ENCODE measurements at regions not wholly inside any gene's neighbourhood (a gene's known extent, or its start where the extent isn't known, plus 50 kb on each side); places are given as distances from the start of the nearest gene placed in this dataset.

DNA sequence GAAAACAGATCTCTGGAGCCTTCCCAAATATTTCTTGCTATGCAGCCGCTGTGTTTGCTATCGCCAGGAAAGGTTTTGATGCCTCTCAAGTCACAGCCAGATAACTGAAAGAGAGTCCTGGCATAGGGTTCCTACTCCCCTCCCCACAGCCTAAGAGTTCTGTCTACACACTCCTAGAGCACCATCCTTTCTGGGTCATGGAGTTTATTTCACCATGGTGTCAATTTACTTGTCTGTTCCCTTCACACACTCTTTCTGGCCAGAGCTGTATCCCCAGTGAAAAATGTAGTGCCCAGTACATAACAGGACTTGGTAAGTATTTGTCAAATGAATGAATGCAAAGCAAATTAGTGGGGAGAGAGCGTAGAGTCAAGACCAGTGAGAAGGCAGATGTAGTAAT, 185.3 kb downstream of the HAUS1 start:
- no peaks in the 10 kb centered on the region for H3K9me3 ChIP-seq (ENCODE audit: low read depth)
- H3K36me3 ChIP-seq (replicated peaks; ENCODE audit: insufficient read depth, low read depth): no peaks in the 10 kb centered on the region
- no peak overlapping the region for H3K4me2 ChIP-seq
- H3K79me2 ChIP-seq: no peaks in the 10 kb centered on the region
- H4K20me1 ChIP-seq (ENCODE audit: insufficient read depth, poor library complexity, severe bottlenecking): no peaks in the 10 kb centered on the region
- DNase-seq (ENCODE audit: low spot score): no peak
- no peak overlapping the region for H3K27ac ChIP-seq
- H3K4me3 ChIP-seq: no peak overlapping the region
- no peaks in the 10 kb centered on the region for H3K9me2 ChIP-seq (replicated peaks; ENCODE audit: insufficient read depth)
- 86% methylated on average over 3 of the region's 3 CpGs for WGBS (ENCODE audit: low lambda C conversion rate, missing lambda C conversion rate)
- TF ChIP-seq EZH2phosphoT487 (IDR thresholded peaks at IDR 0.05; ENCODE audit: low read depth, severe bottlenecking, unreplicated experiment) (no peak), EZH2 (IDR thresholded peaks at IDR 0.05; ENCODE audit: borderline replicate concordance) (no peak)
- TF ChIP-seq, protein P1, sequence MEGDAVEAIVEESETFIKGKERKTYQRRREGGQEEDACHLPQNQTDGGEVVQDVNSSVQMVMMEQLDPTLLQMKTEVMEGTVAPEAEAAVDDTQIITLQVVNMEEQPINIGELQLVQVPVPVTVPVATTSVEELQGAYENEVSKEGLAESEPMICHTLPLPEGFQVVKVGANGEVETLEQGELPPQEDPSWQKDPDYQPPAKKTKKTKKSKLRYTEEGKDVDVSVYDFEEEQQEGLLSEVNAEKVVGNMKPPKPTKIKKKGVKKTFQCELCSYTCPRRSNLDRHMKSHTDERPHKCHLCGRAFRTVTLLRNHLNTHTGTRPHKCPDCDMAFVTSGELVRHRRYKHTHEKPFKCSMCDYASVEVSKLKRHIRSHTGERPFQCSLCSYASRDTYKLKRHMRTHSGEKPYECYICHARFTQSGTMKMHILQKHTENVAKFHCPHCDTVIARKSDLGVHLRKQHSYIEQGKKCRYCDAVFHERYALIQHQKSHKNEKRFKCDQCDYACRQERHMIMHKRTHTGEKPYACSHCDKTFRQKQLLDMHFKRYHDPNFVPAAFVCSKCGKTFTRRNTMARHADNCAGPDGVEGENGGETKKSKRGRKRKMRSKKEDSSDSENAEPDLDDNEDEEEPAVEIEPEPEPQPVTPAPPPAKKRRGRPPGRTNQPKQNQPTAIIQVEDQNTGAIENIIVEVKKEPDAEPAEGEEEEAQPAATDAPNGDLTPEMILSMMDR (IDR thresholded peaks at IDR 0.05; ENCODE audit: poor library complexity): no peak
- H3K4me1 ChIP-seq (ENCODE audit: insufficient read depth): peaks cover 5% of the 10 kb centered on the region
- H3K27me3 ChIP-seq: no peaks in the 10 kb centered on the region
- H2AFZ ChIP-seq: no peak overlapping the region

DNA sequence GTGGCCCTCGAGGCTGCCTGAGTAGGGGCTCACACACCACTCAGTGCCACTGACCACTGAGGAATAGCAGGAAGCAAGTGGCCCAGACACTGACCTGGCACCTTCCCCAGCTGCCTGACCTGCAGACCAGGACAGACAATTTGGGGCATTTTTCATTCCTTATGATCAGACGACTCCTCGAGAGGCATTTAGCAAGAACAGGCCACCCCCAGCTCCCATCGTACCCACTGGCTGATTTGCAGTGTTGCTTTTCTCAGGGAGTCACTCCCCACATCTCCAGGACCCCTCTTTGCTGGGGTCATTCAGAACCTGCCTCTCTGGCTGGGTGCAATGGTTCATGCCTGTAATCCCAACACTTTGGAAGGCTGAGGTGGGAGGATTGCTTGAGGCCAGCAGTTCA, 185.7 kb downstream of the HAUS1 start:
- Histone ChIP-seq H2AFZ (no peak overlapping the region), H3K4me1 (ENCODE audit: insufficient read depth) (peaks cover 5% of the 10 kb centered on the region), H3K27ac (no peak overlapping the region), H3K27me3 (no peaks in the 10 kb centered on the region), H3K9me3 (ENCODE audit: low read depth) (no peaks in the 10 kb centered on the region), H3K36me3 (replicated peaks; ENCODE audit: insufficient read depth, low read depth) (no peaks in the 10 kb centered on the region), H3K79me2 (no peaks in the 10 kb centered on the region), H3K4me3 (no peak overlapping the region), H3K9me2 (replicated peaks; ENCODE audit: insufficient read depth) (no peaks in the 10 kb centered on the region), H3K4me2 (no peak overlapping the region), H4K20me1 (ENCODE audit: insufficient read depth, poor library complexity, severe bottlenecking) (no peaks in the 10 kb centered on the region)
- 84% methylated on average over 4 of the region's 4 CpGs for WGBS (ENCODE audit: low lambda C conversion rate, missing lambda C conversion rate)
- TF ChIP-seq, protein P1 (IDR thresholded peaks at IDR 0.05; ENCODE audit: poor library complexity): no peak
- TF ChIP-seq EZH2phosphoT487 (IDR thresholded peaks at IDR 0.05; ENCODE audit: low read depth, severe bottlenecking, unreplicated experiment) (no peak), EZH2 (IDR thresholded peaks at IDR 0.05; ENCODE audit: borderline replicate concordance) (no peak)
- DNase-seq (ENCODE audit: low spot score): no peak

DNA sequence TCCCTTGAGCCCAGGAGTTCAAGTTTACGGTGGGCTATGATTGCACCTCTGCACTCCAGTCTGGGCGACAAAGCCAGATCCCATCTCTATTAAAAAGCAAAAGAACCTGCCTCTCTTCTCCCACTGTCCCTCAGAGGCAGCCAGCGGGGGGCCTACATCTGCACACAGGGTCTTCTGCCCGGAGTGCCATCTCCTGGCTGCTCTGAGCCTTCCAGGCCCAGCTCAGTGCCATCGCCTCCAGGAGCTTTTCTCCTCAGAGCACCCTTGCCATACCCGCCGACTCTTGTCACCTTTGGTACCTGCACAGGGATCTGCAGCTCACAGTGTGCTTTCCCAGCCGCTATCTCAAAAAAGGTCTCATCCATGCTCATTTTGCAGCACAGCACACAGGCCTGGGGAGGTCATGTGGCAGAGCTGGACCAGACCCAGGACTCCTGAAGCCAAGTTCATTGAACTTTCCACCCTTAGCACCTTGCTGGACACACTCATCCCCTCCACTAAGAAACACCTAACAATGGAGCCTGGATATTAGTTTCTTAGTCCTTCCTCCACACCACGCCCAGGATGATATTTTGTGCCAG, 186.3 kb downstream of the HAUS1 start:
- no peak overlapping the region for H3K4me2 ChIP-seq
- H4K20me1 ChIP-seq (ENCODE audit: insufficient read depth, poor library complexity, severe bottlenecking): no peaks in the 10 kb centered on the region
- no peak overlapping the region for H3K4me3 ChIP-seq
- 89% methylated on average over 9 of the region's 9 CpGs for WGBS (ENCODE audit: low lambda C conversion rate, missing lambda C conversion rate)
- H3K27me3 ChIP-seq: no peaks in the 10 kb centered on the region
- H2AFZ ChIP-seq: no peak overlapping the region
- no peaks in the 10 kb centered on the region for H3K79me2 ChIP-seq
- H3K9me2 ChIP-seq (replicated peaks; ENCODE audit: insufficient read depth): no peaks in the 10 kb centered on the region
- DNase-seq (ENCODE audit: low spot score): no peak
- no peaks in the 10 kb centered on the region for H3K36me3 ChIP-seq (replicated peaks; ENCODE audit: insufficient read depth, low read depth)
- H3K4me1 ChIP-seq (ENCODE audit: insufficient read depth): peaks cover 5% of the 10 kb centered on the region
- no peaks in the 10 kb centered on the region for H3K9me3 ChIP-seq (ENCODE audit: low read depth)
- H3K27ac ChIP-seq: no peak overlapping the region
- TF ChIP-seq EZH2phosphoT487 (IDR thresholded peaks at IDR 0.05; ENCODE audit: low read depth, severe bottlenecking, unreplicated experiment): no peak

DNA sequence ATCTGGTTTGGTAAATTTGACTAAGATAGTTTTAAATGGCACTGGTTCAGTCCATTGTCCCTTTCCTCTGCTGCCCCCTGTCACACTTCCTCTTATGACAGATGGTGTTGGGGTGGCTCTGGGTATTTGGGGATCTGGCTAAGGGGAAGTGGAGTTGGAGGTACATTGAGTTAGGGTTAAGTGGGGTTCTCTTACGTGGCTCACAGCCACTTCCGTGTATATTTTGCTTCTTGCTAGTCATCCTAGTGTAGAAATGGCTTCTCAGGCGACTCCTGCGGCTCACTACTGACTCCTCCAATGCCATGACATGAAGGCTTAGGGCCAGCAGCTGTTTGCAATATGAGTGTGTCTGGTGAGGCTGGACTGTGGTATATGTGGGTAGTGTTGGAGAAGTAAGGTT, 187.0 kb downstream of the HAUS1 start:
- H3K36me3 ChIP-seq (replicated peaks; ENCODE audit: insufficient read depth, low read depth): no peaks in the 10 kb centered on the region

More for the DNA sequence above, 187.0 kb downstream of the HAUS1 start:
- Histone ChIP-seq H2AFZ (no peak overlapping the region), H3K79me2 (no peaks in the 10 kb centered on the region), H3K4me3 (no peak overlapping the region), H3K27ac (no peak overlapping the region), H3K4me1 (ENCODE audit: insufficient read depth) (peaks cover 5% of the 10 kb centered on the region), H4K20me1 (ENCODE audit: insufficient read depth, poor library complexity, severe bottlenecking) (no peaks in the 10 kb centered on the region), H3K4me2 (no peak overlapping the region), H3K9me3 (ENCODE audit: low read depth) (no peaks in the 10 kb centered on the region), H3K27me3 (no peaks in the 10 kb centered on the region), H3K9me2 (replicated peaks; ENCODE audit: insufficient read depth) (no peaks in the 10 kb centered on the region)
- DNase-seq (ENCODE audit: low spot score): no peak
- TF ChIP-seq, protein P1 (IDR thresholded peaks at IDR 0.05; ENCODE audit: poor library complexity): no peak
- TF ChIP-seq EZH2 (IDR thresholded peaks at IDR 0.05; ENCODE audit: borderline replicate concordance) (no peak), EZH2phosphoT487 (IDR thresholded peaks at IDR 0.05; ENCODE audit: low read depth, severe bottlenecking, unreplicated experiment) (no peak)
- WGBS (ENCODE audit: low lambda C conversion rate, missing lambda C conversion rate): 94% methylated on average over 4 of the region's 4 CpGs

Measured in hepatocyte (in vitro differentiated cells).